Neutrophil (primary cell): ENCODE measurements at regions not wholly inside any gene's neighbourhood (a gene's known extent, or its start where the extent isn't known, plus 50 kb on each side); places are given as distances from the start of the nearest gene placed in this dataset.

Experiments used
- H3K27ac ChIP-seq: fragments of 200-600 bp; sonication (generic); 2 replicates; pipeline ENCODE4 v1.5.1; 2016; ENCODE audit warnings: mild to moderate bottlenecking, moderate library complexity
- H3K27me3 ChIP-seq: fragments of 200-600 bp; sonication (generic); 2 replicates; pipeline ENCODE4 v1.6.0; 2016; ENCODE audit warnings: mild to moderate bottlenecking
- H3K36me3 ChIP-seq: fragments of 200-600 bp; sonication (generic); 2 replicates; pipeline ENCODE4 v1.5.1; 2017
- H3K4me1 ChIP-seq, 2 experiments: fragments of 200-600 bp in 1 of 2; sonication (generic) in 1 of 2; 1 replicate in 1 of 2; 2 replicates in 1 of 2; pipeline versions ENCODE4 v1.5.1 to v1.6.1; 2013 to 2016; ENCODE audit warnings: low read depth in 1 of 2, low read length in 1 of 2, mild to moderate bottlenecking in 1 of 2, moderate library complexity in 1 of 2; ENCODE audit not compliant: control insufficient read depth in 1 of 2, insufficient read depth in 1 of 2
- H3K4me3 ChIP-seq, 2 experiments: fragments of 200-600 bp in 1 of 2; sonication (generic) in 1 of 2; 1 replicate in 1 of 2; 2 replicates in 1 of 2; pipeline ENCODE4 v1.5.1; 2013 to 2016; ENCODE audit warnings: low read depth in 1 of 2, low read length in 1 of 2, mild to moderate bottlenecking in 1 of 2, moderate library complexity in 1 of 2
- H3K9me3 ChIP-seq: fragments of 200-600 bp; sonication (generic); 2 replicates; pipeline ENCODE4 v1.5.1; 2016
- CTCF ChIP-seq: fragments of 200-600 bp; sonication (generic); IDR thresholded peaks from 2 replicates; pipeline ENCODE4 v1.5.1; 2016; ENCODE audit warnings: antibody characterized with exemption

- TF ChIP-seq CTCF = no peak
- no peaks in the 10 kb centered on the region for H3K27me3 ChIP-seq
- no peak overlapping the region for H3K27ac ChIP-seq
- no peaks in the 10 kb centered on the region for H3K36me3 ChIP-seq
- H3K4me1 ChIP-seq = no peaks in the 10 kb centered on the region
- no peaks in the 10 kb centered on the region for H3K9me3 ChIP-seq
- H3K4me3 ChIP-seq = no peak overlapping the region
Observed at GRCh38 chr10:3277566-3277965, 105.0 kb upstream of the PITRM1 start.

DNA sequence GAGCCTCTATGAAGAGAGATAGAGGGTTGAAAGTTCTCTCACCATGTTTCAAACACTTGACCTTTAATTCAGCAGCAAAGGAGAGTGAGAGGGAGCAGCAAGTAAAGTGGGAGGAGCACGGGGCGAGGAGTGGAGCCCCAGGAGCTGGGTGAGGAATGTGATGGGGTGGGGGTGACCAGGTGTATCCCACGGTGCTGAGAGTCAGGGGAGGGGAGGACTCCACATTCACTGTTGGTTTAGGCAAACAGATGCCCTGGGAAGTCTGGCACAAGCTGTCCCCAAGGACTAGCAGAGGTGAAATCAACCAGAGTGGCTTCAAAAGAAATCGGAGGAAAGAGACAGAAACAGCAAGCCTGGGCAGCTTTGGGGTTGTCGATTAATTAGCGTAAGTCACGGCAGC is 101.8 kb upstream of the PITRM1 start:
- no peaks in the 10 kb centered on the region for H3K27me3 ChIP-seq
- no peak for TF ChIP-seq CTCF
- no peaks in the 10 kb centered on the region for H3K4me1 ChIP-seq
- H3K9me3 ChIP-seq = no peaks in the 10 kb centered on the region
- H3K4me3 ChIP-seq = no peak overlapping the region
- H3K36me3 ChIP-seq = no peaks in the 10 kb centered on the region
- H3K27ac ChIP-seq = no peak overlapping the region

GRCh38 chr10:3273966-3274365 is 101.4 kb upstream of the PITRM1 start:
- no peaks in the 10 kb centered on the region for H3K4me1 ChIP-seq

DNA sequence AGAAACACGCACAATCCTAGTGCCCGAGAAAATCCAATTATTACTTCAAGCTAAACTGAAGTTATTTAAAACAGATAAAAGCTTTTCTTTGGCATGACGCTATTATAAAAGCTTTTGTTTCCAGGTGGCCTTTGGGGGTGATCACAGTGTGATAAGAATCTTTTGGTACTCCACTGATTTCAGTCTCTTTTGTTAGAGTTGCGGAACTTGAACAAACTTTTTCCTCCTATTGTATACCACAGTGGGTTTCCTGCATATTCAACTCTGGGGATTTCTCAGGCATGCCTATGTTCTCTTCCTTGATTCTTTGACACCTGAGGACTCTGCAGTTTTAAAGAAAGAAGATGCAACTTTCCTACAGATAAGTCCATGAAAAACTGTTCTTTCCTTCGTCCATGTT is 99.7 kb upstream of the PITRM1 start:
- no peak overlapping the region for H3K4me3 ChIP-seq
- no peaks in the 10 kb centered on the region for H3K27me3 ChIP-seq
- no peaks in the 10 kb centered on the region for H3K4me1 ChIP-seq
- no peak overlapping the region for H3K27ac ChIP-seq
- TF ChIP-seq CTCF = no peak
- no peaks in the 10 kb centered on the region for H3K36me3 ChIP-seq
- no peaks in the 10 kb centered on the region for H3K9me3 ChIP-seq

More at GRCh38 chr10:3273966-3274365, 101.4 kb upstream of the PITRM1 start:
- no peak overlapping the region for H3K27ac ChIP-seq
- no peak for TF ChIP-seq CTCF
- H3K4me3 ChIP-seq = no peak overlapping the region
- H3K9me3 ChIP-seq = no peaks in the 10 kb centered on the region
- H3K36me3 ChIP-seq = no peaks in the 10 kb centered on the region
- H3K27me3 ChIP-seq = no peaks in the 10 kb centered on the region

DNA sequence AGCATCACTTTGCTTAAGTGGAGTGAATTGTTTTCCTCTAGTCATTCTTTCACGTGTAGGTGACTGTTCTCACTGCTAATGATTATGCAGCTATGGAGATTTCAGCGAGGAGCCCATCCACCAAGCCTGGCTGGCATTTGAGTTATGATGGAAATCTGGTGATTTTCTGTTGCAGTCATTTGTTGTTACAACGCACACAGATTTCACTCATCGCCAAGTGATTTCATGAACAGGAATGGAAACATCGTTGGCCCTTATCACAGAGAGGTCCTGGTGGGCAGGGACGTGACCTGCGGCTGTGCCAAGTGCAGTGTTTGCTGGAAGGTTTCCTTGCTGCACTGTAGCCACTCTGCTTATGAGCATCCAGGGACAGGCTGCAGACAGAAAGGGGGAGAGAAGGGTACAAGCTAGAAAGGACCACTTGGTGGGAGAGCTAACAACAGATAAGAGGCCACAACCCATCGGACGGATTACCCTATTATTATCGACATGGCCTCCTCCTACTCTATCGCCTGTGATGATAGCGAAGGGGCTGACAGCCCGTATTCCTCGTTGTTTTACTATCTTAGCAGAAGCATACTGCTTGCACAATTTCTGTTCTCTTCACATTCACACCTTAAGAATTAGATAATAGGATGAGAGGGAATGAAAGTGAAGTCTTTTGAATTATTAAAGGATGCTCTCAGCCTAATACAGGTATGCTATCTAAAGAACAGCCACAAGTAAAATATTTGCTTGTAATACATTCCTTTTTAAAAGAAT is 99.0 kb upstream of the PITRM1 start:
- no peak overlapping the region for H3K27ac ChIP-seq
- no peak overlapping the region for H3K4me3 ChIP-seq
- H3K9me3 ChIP-seq = no peaks in the 10 kb centered on the region
- no peaks in the 10 kb centered on the region for H3K36me3 ChIP-seq
- H3K4me1 ChIP-seq = no peaks in the 10 kb centered on the region
- no peak for TF ChIP-seq CTCF
- no peaks in the 10 kb centered on the region for H3K27me3 ChIP-seq
